GM18498 (cell line): ENCODE measurements at regions not wholly inside any gene's neighbourhood (a gene's known extent, or its start where the extent isn't known, plus 50 kb on each side); places are given as distances from the start of the nearest gene placed in this dataset.
"Not testable (repeated sequence)": the region's sequence is repeated elsewhere in the genome, so short reads cannot be mapped to it uniquely, and the experiment has no call there.

ENCODE experiments used
- ATAC-seq: cut with Tn5 transposase; IDR thresholded peaks from one replicate; pipeline ENCODE4 v1.9.1; 2021; ENCODE audit warnings: mild to moderate bottlenecking, moderate library complexity; ENCODE audit not compliant: unreplicated experiment

- no peak for ATAC-seq
These were observed 1426.8 kb downstream of the SLITRK5 start for GRCh38 chr13:89097994-89098393.

GRCh38 chr13:89113744-89114143 is 1442.6 kb downstream of the SLITRK5 start:
- no peak for ATAC-seq

- no peak for ATAC-seq
These were observed 1444.1 kb downstream of the SLITRK5 start for GRCh38 chr13:89115307-89115706.

GRCh38 chr13:89136678-89137077 is 1465.5 kb downstream of the SLITRK5 start:
- ATAC-seq, result no peak

- ATAC-seq, result no peak
These were observed 1479.2 kb downstream of the SLITRK5 start for GRCh38 chr13:89150362-89150761.

- ATAC-seq, result no peak
These were observed 1482.8 kb downstream of the SLITRK5 start for GRCh38 chr13:89153941-89154340.

- no peak for ATAC-seq
These were observed 1491.9 kb downstream of the SLITRK5 start for GRCh38 chr13:89163096-89163495.

GRCh38 chr13:89165685-89166084 is 1494.5 kb downstream of the SLITRK5 start:
- no peak for ATAC-seq

- ATAC-seq, result no peak
These were observed 1498.8 kb downstream of the SLITRK5 start for GRCh38 chr13:89169951-89170350.

GRCh38 chr13:89181041-89181440 is 1509.9 kb downstream of the SLITRK5 start:
- ATAC-seq, result no peak

GRCh38 chr13:89199138-89199537 is 1528.0 kb downstream of the SLITRK5 start:
- ATAC-seq, result no peak

- ATAC-seq, result no peak
These were observed 1533.3 kb downstream of the SLITRK5 start for GRCh38 chr13:89204435-89204834.

GRCh38 chr13:89205856-89206520 is 1534.8 kb downstream of the SLITRK5 start:
- ATAC-seq, result no peak

GRCh38 chr13:89212186-89212585 is 1541.0 kb downstream of the SLITRK5 start:
- ATAC-seq, result no peak

- no peak for ATAC-seq
These were observed 1543.0 kb downstream of the SLITRK5 start for GRCh38 chr13:89214185-89214584.

GRCh38 chr13:89215319-89215718 is 1544.1 kb downstream of the SLITRK5 start:
- ATAC-seq, result not testable (repeated sequence)

- no peak for ATAC-seq
These were observed 1546.6 kb downstream of the SLITRK5 start for GRCh38 chr13:89217813-89218212.

- no peak for ATAC-seq
These were observed 1550.5 kb downstream of the SLITRK5 start for GRCh38 chr13:89221557-89222158.

- no peak for ATAC-seq
These were observed 1556.2 kb downstream of the SLITRK5 start for GRCh38 chr13:89227356-89227755.

- no peak for ATAC-seq
These were observed 1567.3 kb downstream of the SLITRK5 start for GRCh38 chr13:89238496-89238895.

GRCh38 chr13:89239361-89240127 is 1568.4 kb downstream of the SLITRK5 start:
- ATAC-seq, result no peak

- ATAC-seq, result no peak
These were observed 1584.8 kb downstream of the SLITRK5 start for GRCh38 chr13:89255844-89256406.
